Cardiac muscle cell (in vitro differentiated cells and primary cell): ENCODE measurements at regions not wholly inside any gene's neighbourhood (a gene's known extent, or its start where the extent isn't known, plus 50 kb on each side); places are given as distances from the start of the nearest gene placed in this dataset.
A peak's percentile ranks its signal among the peaks of the same experiment; 100 is the strongest.

Experiments
- DNase-seq, 2 donors: peaks; one replicate each; pipeline versions ENCODE4 v3.0.0 to v3.0.0-alpha.2; 2010 to 2017; ENCODE audit warnings: low read depth in 1 of 2, low spot score in 1 of 2
- H3K27ac ChIP-seq: fragments of 200-600 bp; sonication (generic); 2 replicates; pipeline ENCODE4 v1.5.1; 2016
- H3K27me3 ChIP-seq: fragments of 200-600 bp; sonication (generic); 2 replicates; pipeline ENCODE4 v1.6.0; 2016; ENCODE audit warnings: control low read depth
- H3K36me3 ChIP-seq: fragments of 200-600 bp; sonication (generic); 2 replicates; pipeline ENCODE4 v1.5.1; 2016; ENCODE audit warnings: control low read depth
- H3K4me1 ChIP-seq: fragments of 200-600 bp; sonication (generic); 2 replicates; pipeline ENCODE4 v1.8.1; 2017; ENCODE audit warnings: low read depth, mild to moderate bottlenecking, mixed run types
- H3K4me3 ChIP-seq: fragments of 200-600 bp; sonication (generic); 2 replicates; pipeline ENCODE4 v1.5.1; 2016; ENCODE audit warnings: mild to moderate bottlenecking
- H3K9me3 ChIP-seq: fragments of 200-600 bp; sonication (generic); 2 replicates; pipeline ENCODE4 v1.5.1; 2017; ENCODE audit warnings: low read depth, mild to moderate bottlenecking, control low read depth
- CTCF ChIP-seq: IDR thresholded peaks from 2 replicates; pipeline ENCODE4 v1.5.1; 2012; ENCODE audit warnings: low read depth, mild to moderate bottlenecking, low read length

- no peaks in the 10 kb centered on the region for H3K27me3 ChIP-seq
- peaks cover 8% of the 10 kb centered on the region for H3K4me1 ChIP-seq
- H3K36me3 ChIP-seq: no peaks in the 10 kb centered on the region
- no peaks in the 10 kb centered on the region for H3K9me3 ChIP-seq
- DNase-seq: no peak
- no peak for TF ChIP-seq CTCF
- no peak overlapping the region for H3K4me3 ChIP-seq
- no peak overlapping the region for H3K27ac ChIP-seq
Measured at GRCh38 chr1:181387702-181388101, 95.6 kb upstream of the CACNA1E start.

- no peaks in the 10 kb centered on the region for H3K9me3 ChIP-seq
- H3K27ac ChIP-seq: no peak overlapping the region
- no peaks in the 10 kb centered on the region for H3K27me3 ChIP-seq
- no peak for DNase-seq
- no peaks in the 10 kb centered on the region for H3K36me3 ChIP-seq
- TF ChIP-seq CTCF: no peak
- peaks cover 8% of the 10 kb centered on the region for H3K4me1 ChIP-seq
- H3K4me3 ChIP-seq: no peak overlapping the region
Measured at GRCh38 chr1:181390410-181391077, 92.8 kb upstream of the CACNA1E start.

- Histone ChIP-seq H3K9me3 (no peaks in the 10 kb centered on the region), H3K27me3 (no peaks in the 10 kb centered on the region), H3K27ac (no peak overlapping the region), H3K4me3 (no peak overlapping the region), H3K36me3 (no peaks in the 10 kb centered on the region), H3K4me1 (peaks cover 8% of the 10 kb centered on the region)
- TF ChIP-seq CTCF: peak; percentile 3
- DNase-seq: peak in 1 of 2 donors; percentile 28
Measured at GRCh38 chr1:181391301-181391900, 91.9 kb upstream of the CACNA1E start.

- H3K9me3 ChIP-seq: no peaks in the 10 kb centered on the region
- no peaks in the 10 kb centered on the region for H3K36me3 ChIP-seq
- H3K27ac ChIP-seq: no peak overlapping the region
- DNase-seq: no peak
- no peaks in the 10 kb centered on the region for H3K27me3 ChIP-seq
- TF ChIP-seq CTCF: no peak
- H3K4me3 ChIP-seq: no peak overlapping the region
- H3K4me1 ChIP-seq: peaks cover 6% of the 10 kb centered on the region
Measured at GRCh38 chr1:181392133-181392532, 91.2 kb upstream of the CACNA1E start.

GRCh38 chr1:181392613-181393220 is 90.6 kb upstream of the CACNA1E start:
- TF ChIP-seq CTCF: no peak
- H3K36me3 ChIP-seq: no peaks in the 10 kb centered on the region
- H3K4me1 ChIP-seq: peaks cover 5% of the 10 kb centered on the region
- no peak overlapping the region for H3K27ac ChIP-seq
- H3K4me3 ChIP-seq: no peak overlapping the region
- H3K9me3 ChIP-seq: no peaks in the 10 kb centered on the region
- DNase-seq: no peak
- H3K27me3 ChIP-seq: no peaks in the 10 kb centered on the region
